SW480 (cell line): ENCODE measurements at regions not wholly inside any gene's neighbourhood (a gene's known extent, or its start where the extent isn't known, plus 50 kb on each side); places are given as distances from the start of the nearest gene placed in this dataset.
"Not testable (repeated sequence)": the region's sequence is repeated elsewhere in the genome, so short reads cannot be mapped to it uniquely, and the experiment has no call there.

ENCODE experiments used
- DNase-seq: peaks from one replicate; pipeline ENCODE4 v3.0.0-alpha.2; 2016; ENCODE audit warnings: low spot score

DNA sequence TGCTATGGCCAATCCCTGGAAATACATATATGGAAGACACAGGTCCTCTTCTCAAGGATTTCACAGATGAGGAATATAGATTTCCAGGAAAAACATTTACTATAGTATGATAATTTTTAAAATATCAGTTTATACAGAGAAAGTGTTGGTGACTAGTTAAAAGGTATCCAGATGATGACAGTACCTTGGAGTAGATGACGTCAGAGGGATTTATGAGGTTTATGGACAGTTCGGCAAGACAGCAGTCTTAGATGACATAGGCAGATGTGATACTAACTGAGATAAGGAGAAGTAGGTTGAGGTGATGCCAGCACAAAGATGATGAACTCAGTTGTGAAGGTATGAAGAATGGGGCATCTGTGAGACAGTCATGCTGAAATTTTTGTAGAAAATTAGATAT is 750.3 kb downstream of the PRELID2 start:
- no peak for DNase-seq

GRCh38 chr5:145077028-145077427 is 758.1 kb downstream of the PRELID2 start:
- DNase-seq = no peak

DNA sequence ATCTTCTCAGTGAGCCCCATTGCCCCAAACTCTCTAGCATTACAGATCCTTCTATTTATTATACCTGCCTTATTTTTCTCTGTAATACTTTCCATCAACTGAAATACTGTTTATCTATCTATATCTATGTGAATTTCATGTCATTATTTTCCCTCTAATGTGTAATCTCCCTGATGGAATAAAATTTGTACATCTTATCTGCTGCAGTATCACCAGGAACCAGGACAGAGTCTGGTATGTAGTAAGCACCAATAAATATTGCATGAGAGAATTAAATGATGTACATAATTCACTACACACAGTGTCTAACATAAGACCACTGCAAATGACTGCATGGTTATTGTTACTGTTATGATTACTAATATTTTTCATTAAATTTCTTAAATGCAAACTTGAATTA is 759.1 kb downstream of the PRELID2 start:
- DNase-seq = no peak

- DNase-seq = no peak
Measured at GRCh38 chr5:145072889-145073288, 762.3 kb downstream of the PRELID2 start.

DNA sequence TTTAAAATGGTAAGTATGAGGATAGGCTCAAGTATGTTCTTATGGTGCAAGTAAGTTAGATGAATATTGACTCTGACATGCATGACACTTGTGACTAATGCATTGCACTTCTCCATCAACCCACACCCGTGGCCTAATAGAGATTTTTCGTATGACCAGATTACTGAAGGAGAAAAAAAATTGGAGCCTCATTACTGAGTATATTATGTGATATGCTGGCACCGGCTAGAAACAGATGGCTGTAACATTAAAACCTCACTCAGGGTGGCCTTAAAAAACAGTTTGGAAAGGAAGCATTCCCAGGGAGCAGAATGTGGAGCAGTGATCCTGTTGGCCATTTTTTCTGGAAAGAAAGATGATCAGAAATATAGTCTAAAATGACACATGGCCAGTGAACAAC is 766.4 kb downstream of the PRELID2 start:
- no peak for DNase-seq

- no peak for DNase-seq
Measured at GRCh38 chr5:145062280-145063062, 772.7 kb downstream of the PRELID2 start.

DNA sequence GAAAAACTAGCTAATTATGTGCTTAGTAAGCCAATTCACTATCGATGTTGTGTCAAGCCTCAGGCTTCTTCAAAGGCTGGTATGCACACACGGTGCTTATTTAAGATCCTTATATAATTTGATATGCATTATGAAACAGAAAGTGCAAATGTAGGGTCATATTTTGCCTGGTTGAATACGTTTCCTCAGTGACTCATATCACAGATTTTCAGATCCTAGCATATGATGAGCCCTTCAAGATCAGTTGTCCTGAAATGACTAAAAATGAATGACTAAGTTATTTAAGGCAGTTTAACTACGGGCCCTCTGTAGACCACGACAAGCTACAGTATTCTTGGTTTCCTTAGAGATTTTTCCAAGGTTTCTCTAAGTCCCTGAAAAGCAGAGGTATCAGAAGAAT is 778.3 kb downstream of the PRELID2 start:
- DNase-seq = no peak

DNA sequence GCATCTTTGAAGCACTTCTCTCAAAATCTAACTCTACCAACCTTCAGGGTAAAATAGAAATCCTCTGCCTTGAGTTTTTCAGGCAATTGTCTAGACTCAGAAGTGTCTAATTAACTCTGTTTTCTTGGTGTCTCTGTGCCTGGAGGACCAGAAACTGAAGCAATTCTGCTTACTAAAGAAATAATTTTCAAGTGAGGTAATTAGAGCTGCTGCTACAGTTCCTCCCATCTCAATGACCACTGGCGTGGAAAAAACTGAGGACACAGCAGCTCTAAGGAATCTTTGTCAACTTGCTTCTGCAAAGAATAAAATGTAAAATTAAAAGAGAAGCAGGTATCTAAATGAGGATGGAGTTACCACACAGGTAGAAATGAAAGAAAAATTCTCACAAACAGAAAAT is 785.0 kb downstream of the PRELID2 start:
- DNase-seq = no peak

GRCh38 chr5:145044970-145045369 is 790.2 kb downstream of the PRELID2 start:
- no peak for DNase-seq

DNA sequence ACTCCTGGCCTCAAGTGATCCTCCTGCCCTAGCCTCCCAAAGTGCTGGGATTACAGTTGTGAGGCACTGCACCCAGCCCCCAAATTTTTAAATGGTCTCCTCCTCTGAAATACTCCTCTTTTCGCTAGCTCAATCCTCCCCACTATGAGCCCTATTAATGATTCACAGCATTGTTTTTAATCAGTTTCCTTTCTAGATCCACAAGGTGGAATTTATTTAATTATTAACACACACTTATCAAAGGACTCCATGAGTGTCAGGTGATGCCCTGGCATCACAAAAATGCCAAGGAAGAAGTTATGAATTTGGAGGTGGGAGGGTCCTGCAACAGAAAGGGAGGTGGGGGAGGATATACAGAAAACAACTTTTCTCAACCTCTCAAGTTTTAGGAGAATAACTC is 806.5 kb downstream of the PRELID2 start:
- no peak for DNase-seq

DNA sequence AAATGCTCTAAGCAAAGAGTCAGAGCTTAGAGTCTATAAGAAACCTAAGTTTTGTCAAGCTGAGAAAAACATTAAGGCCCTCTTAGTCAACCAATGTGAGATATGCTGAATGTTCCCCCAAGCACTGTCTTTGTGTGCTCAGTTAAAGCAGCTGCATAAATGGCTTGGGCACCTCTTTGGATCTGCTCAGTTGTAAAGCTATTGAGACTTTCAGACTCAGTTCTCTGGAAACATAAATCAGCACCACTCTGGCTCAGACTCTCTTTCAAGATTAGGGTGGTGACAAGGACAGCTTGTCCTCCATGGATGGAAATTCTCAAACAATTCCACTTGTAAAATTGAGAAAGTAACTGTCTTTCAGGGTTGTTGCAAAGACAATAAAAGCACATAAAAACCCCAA is 807.9 kb downstream of the PRELID2 start:
- no peak for DNase-seq

DNA sequence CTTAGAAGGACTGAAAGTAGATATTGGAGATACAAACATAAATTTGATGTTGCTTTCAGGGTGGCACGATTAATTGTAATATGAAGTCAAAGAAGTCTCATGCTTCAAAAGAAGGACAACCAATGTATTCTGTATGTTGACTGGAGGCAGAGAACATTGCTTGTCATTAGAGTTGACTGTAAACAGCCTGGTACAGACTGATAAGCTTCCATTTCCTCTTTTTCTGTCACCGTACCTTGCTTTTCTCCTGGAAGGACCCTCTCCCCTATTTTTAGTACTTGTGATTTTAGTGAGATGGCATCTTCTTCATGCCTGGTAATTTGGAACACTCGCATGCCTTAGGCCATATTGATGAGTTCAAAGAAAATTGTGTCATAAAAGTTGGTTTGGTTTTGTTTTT is 809.4 kb downstream of the PRELID2 start:
- no peak for DNase-seq

DNA sequence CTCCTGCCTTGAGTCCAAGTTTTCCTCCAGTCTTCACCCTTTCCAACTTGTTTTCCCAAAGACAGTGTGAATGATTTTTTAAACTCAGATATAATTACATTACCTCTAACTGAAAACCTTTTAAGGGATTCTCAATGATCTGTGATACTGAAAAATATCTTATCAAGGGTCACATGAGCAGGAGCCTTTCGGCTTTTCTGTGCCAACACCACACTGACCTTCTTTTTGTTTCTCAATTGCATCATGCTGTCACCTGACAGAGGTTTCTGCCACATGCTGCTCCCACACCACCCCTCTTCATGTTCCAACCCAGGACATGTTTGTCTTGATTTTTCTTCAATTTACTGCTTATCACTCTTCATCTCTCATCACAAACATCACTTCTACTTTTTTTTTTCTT is 820.0 kb downstream of the PRELID2 start:
- no peak for DNase-seq

DNA sequence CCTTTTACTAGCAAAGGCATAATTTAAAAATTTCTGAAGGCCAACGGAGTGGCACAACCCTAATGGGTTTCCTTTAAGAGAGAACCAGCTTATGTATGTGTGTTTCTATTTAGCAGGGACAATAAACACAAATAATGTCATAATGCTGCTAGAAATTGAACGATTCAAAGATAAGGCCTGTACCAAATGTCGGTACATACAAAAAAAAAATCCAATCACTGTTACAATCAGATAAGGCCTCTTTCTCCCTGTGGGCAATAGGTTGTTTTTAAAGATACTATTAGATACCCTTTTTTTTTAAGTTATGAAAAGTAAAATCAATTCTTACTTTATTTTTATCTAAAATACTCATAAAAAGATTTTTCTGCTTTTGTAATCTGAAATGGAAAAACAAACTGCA is 821.0 kb downstream of the PRELID2 start:
- no peak for DNase-seq

- no peak for DNase-seq
Measured at GRCh38 chr5:145010834-145011233, 824.3 kb downstream of the PRELID2 start.

- no peak for DNase-seq
Measured at GRCh38 chr5:145008876-145009530, 826.1 kb downstream of the PRELID2 start.

GRCh38 chr5:144994356-144994755 is 823.7 kb downstream of the KCTD16 start:
- DNase-seq = not testable (repeated sequence)

- DNase-seq = no peak
Measured at GRCh38 chr5:144983101-144983500, 812.4 kb downstream of the KCTD16 start.

DNA sequence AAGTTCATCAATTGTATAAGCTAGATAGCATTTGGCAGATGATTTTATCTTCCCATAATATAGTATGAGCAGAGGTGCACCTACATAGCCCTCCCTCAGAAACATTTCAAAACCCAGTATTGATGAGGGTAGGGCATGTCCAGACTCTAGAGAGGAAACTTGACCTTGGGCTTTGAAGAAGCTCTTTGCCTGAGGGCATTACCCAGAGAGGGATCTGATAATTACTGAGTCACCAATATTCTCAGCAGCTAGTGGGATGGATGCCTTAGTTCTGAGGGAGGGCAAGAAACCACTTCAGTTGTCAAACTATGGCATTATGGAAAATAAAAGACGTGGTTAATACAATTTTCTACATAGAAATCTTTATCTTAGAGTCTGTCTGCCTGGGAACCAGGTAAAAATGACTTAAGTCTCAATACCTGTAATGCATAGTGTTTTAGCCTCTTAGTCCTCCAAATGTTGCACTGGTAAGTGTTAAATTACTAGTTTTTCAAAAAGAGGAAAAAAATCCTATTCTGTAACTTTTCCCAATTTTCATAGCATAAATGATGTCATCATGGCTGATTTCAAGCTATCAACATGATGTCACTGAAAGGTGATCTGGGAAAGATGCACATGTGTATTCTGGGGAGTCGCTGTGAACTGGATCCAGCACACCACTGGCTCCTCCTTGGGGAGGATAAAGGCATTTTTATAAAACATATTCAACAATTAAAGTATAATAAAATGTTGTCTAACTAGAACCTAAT is 809.0 kb downstream of the KCTD16 start:
- DNase-seq = no peak

GRCh38 chr5:144972317-144972716 is 801.6 kb downstream of the KCTD16 start:
- DNase-seq = no peak

GRCh38 chr5:144971108-144971850 is 800.6 kb downstream of the KCTD16 start:
- no peak for DNase-seq

DNA sequence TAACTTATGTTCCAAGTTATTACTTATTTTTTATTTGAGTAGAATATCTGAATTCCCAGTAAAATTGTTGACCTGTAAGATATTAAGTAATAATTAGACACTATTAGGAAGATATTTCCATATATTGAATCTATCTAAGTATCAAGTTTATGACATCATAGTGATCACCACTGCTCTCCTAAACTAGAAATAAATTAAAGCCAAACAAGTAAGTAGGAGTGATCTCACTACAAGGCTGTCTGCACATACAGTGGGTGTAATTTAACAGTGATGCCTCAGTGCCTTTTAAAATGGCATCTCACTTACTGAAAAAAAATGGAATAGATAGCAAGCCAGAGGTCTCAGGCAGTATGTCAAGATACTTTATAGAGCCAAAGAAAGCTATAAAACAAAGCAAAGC is 789.6 kb downstream of the KCTD16 start:
- DNase-seq = no peak
